ENCODE measurements at regions not wholly inside any gene's neighbourhood (a gene's known extent, or its start where the extent isn't known, plus 50 kb on each side); places are given as distances from the start of the nearest gene placed in this dataset.
A peak's percentile ranks its signal among the peaks of the same experiment; 100 is the strongest.

- Histone ChIP-seq H3K18ac (ENCODE audit: low read length) (no peak overlapping the region), H2AK5ac (ENCODE audit: low read length) (no peak overlapping the region), H3K79me2 (ENCODE audit: control insufficient read depth, insufficient read depth, low read length) (no peaks in the 10 kb centered on the region), H3K4me2 (ENCODE audit: low read length) (no peak overlapping the region), H3K27ac (ENCODE audit: low read depth, low read length) (no peak overlapping the region), H2BK5ac (ENCODE audit: low read length) (no peak overlapping the region), H4K8ac (ENCODE audit: low read depth, low read length) (no peak overlapping the region), H4K5ac (ENCODE audit: low read length) (no peak overlapping the region), H2BK120ac (ENCODE audit: low read depth, low read length) (no peak overlapping the region), H3K56ac (ENCODE audit: low read length) (no peak overlapping the region), H3K23ac (ENCODE audit: low read length) (no peak overlapping the region), H2BK15ac (replicated peaks; ENCODE audit: low read depth) (no peak overlapping the region), H3K79me1 (ENCODE audit: low read length) (no peaks in the 10 kb centered on the region), H3K4me3 (ENCODE audit: low read length) (no peak overlapping the region), H3K4ac (ENCODE audit: low read depth, low read length) (no peak overlapping the region), H3K27me3 (ENCODE audit: insufficient read depth, low read length, poor library complexity) (no peaks in the 10 kb centered on the region), H3K4me1 (ENCODE audit: control insufficient read depth, low read depth, low read length) (peaks cover 17% of the 10 kb centered on the region), H3K9ac (ENCODE audit: low read length) (no peak overlapping the region), H3K36me3 (ENCODE audit: control insufficient read depth, insufficient read depth, low read length) (no peaks in the 10 kb centered on the region)
- no CpG with 5 or more reads among the region's 6 CpGs for WGBS (ENCODE audit: extremely low coverage, insufficient coverage, low lambda C conversion rate)
- DNase-seq: no peak
Measured at GRCh38 chr11:129313541-129314297, 61.9 kb upstream of the BARX2 start.

- peak overlapping the region; percentile 18 for H3K56ac ChIP-seq (ENCODE audit: low read length)
Measured at GRCh38 chr11:129312730-129313503, 62.7 kb upstream of the BARX2 start.

GRCh38 chr11:129308241-129308865, 67.3 kb upstream of the BARX2 start:
- Histone ChIP-seq H2AK5ac (ENCODE audit: low read length) (no peak overlapping the region), H3K79me2 (ENCODE audit: control insufficient read depth, insufficient read depth, low read length) (no peaks in the 10 kb centered on the region), H3K9ac (ENCODE audit: low read length) (no peak overlapping the region), H3K56ac (ENCODE audit: low read length) (no peak overlapping the region), H3K27me3 (ENCODE audit: insufficient read depth, low read length, poor library complexity) (no peaks in the 10 kb centered on the region), H3K4me1 (ENCODE audit: control insufficient read depth, low read depth, low read length) (peaks cover 11% of the 10 kb centered on the region), H4K8ac (ENCODE audit: low read depth, low read length) (no peak overlapping the region), H3K79me1 (ENCODE audit: low read length) (no peaks in the 10 kb centered on the region), H3K4me3 (ENCODE audit: low read length) (no peak overlapping the region), H3K4ac (ENCODE audit: low read depth, low read length) (no peak overlapping the region), H3K4me2 (ENCODE audit: low read length) (no peak overlapping the region), H3K27ac (ENCODE audit: low read depth, low read length) (no peak overlapping the region), H3K36me3 (ENCODE audit: control insufficient read depth, insufficient read depth, low read length) (no peaks in the 10 kb centered on the region), H3K18ac (ENCODE audit: low read length) (no peak overlapping the region), H3K23ac (ENCODE audit: low read length) (no peak overlapping the region), H4K5ac (ENCODE audit: low read length) (no peak overlapping the region), H2BK120ac (ENCODE audit: low read depth, low read length) (no peak overlapping the region), H2BK5ac (ENCODE audit: low read length) (no peak overlapping the region), H2BK15ac (replicated peaks; ENCODE audit: low read depth) (no peak overlapping the region)
- DNase-seq: no peak
- WGBS (ENCODE audit: extremely low coverage, insufficient coverage, low lambda C conversion rate): no CpG with 5 or more reads among the region's 8 CpGs

More at GRCh38 chr11:129312730-129313503, 62.7 kb upstream of the BARX2 start:
- H3K9ac ChIP-seq (ENCODE audit: low read length): no peak overlapping the region
- no peak overlapping the region for H3K23ac ChIP-seq (ENCODE audit: low read length)
- no peak overlapping the region for H2BK15ac ChIP-seq (replicated peaks; ENCODE audit: low read depth)
- peak overlapping the region; percentile 33 for H2BK120ac ChIP-seq (ENCODE audit: low read depth, low read length)
- no peak overlapping the region for H2BK5ac ChIP-seq (ENCODE audit: low read length)
- H3K79me1 ChIP-seq (ENCODE audit: low read length): no peaks in the 10 kb centered on the region
- H4K5ac ChIP-seq (ENCODE audit: low read length): no peak overlapping the region
- H3K4me2 ChIP-seq (ENCODE audit: low read length): no peak overlapping the region
- H3K36me3 ChIP-seq (ENCODE audit: control insufficient read depth, insufficient read depth, low read length): no peaks in the 10 kb centered on the region
- H3K4me3 ChIP-seq (ENCODE audit: low read length): no peak overlapping the region
- no peak overlapping the region for H3K4ac ChIP-seq (ENCODE audit: low read depth, low read length)
- WGBS (ENCODE audit: extremely low coverage, insufficient coverage, low lambda C conversion rate): no CpG with 5 or more reads among the region's 25 CpGs
- no peak for DNase-seq
- H3K4me1 ChIP-seq (ENCODE audit: control insufficient read depth, low read depth, low read length): peaks cover 17% of the 10 kb centered on the region
- H2AK5ac ChIP-seq (ENCODE audit: low read length): no peak overlapping the region
- H3K27ac ChIP-seq (ENCODE audit: low read depth, low read length): no peak overlapping the region
- peak overlapping the region; percentile 13 for H3K18ac ChIP-seq (ENCODE audit: low read length)
- H3K27me3 ChIP-seq (ENCODE audit: insufficient read depth, low read length, poor library complexity): no peaks in the 10 kb centered on the region
- H3K79me2 ChIP-seq (ENCODE audit: control insufficient read depth, insufficient read depth, low read length): no peaks in the 10 kb centered on the region
- H4K8ac ChIP-seq (ENCODE audit: low read depth, low read length): no peak overlapping the region

GRCh38 chr11:129307162-129307561, 68.5 kb upstream of the BARX2 start:
- Histone ChIP-seq H3K27ac (ENCODE audit: low read depth, low read length) (no peak overlapping the region), H2BK120ac (ENCODE audit: low read depth, low read length) (no peak overlapping the region), H3K79me1 (ENCODE audit: low read length) (no peaks in the 10 kb centered on the region), H3K23ac (ENCODE audit: low read length) (no peak overlapping the region), H3K79me2 (ENCODE audit: control insufficient read depth, insufficient read depth, low read length) (no peaks in the 10 kb centered on the region), H3K27me3 (ENCODE audit: insufficient read depth, low read length, poor library complexity) (no peaks in the 10 kb centered on the region), H3K4me2 (ENCODE audit: low read length) (no peak overlapping the region), H3K4me1 (ENCODE audit: control insufficient read depth, low read depth, low read length) (peaks cover 1% of the 10 kb centered on the region), H4K5ac (ENCODE audit: low read length) (no peak overlapping the region), H3K56ac (ENCODE audit: low read length) (no peak overlapping the region), H2AK5ac (ENCODE audit: low read length) (no peak overlapping the region), H3K4ac (ENCODE audit: low read depth, low read length) (no peak overlapping the region), H3K4me3 (ENCODE audit: low read length) (no peak overlapping the region), H3K9ac (ENCODE audit: low read length) (no peak overlapping the region), H2BK5ac (ENCODE audit: low read length) (no peak overlapping the region), H3K36me3 (ENCODE audit: control insufficient read depth, insufficient read depth, low read length) (no peaks in the 10 kb centered on the region), H3K18ac (ENCODE audit: low read length) (no peak overlapping the region), H4K8ac (ENCODE audit: low read depth, low read length) (no peak overlapping the region), H2BK15ac (replicated peaks; ENCODE audit: low read depth) (no peak overlapping the region)
- DNase-seq: no peak
- WGBS (ENCODE audit: extremely low coverage, insufficient coverage, low lambda C conversion rate): no CpG with 5 or more reads among the region's 3 CpGs

GRCh38 chr11:129302386-129303101, 73.1 kb upstream of the BARX2 start:
- no CpG with 5 or more reads among the region's 6 CpGs for WGBS (ENCODE audit: extremely low coverage, insufficient coverage, low lambda C conversion rate)
- H3K36me3 ChIP-seq (ENCODE audit: control insufficient read depth, insufficient read depth, low read length): no peaks in the 10 kb centered on the region
- no peak overlapping the region for H2BK120ac ChIP-seq (ENCODE audit: low read depth, low read length)
- no peak overlapping the region for H3K4me3 ChIP-seq (ENCODE audit: low read length)
- H2BK5ac ChIP-seq (ENCODE audit: low read length): no peak overlapping the region
- H3K9ac ChIP-seq (ENCODE audit: low read length): no peak overlapping the region
- H2BK15ac ChIP-seq (replicated peaks; ENCODE audit: low read depth): no peak overlapping the region
- H3K23ac ChIP-seq (ENCODE audit: low read length): no peak overlapping the region
- H4K8ac ChIP-seq (ENCODE audit: low read depth, low read length): no peak overlapping the region
- no peak overlapping the region for H3K4me2 ChIP-seq (ENCODE audit: low read length)
- H3K4me1 ChIP-seq (ENCODE audit: control insufficient read depth, low read depth, low read length): no peaks in the 10 kb centered on the region
- no peaks in the 10 kb centered on the region for H3K27me3 ChIP-seq (ENCODE audit: insufficient read depth, low read length, poor library complexity)
- DNase-seq: no peak
- no peak overlapping the region for H3K27ac ChIP-seq (ENCODE audit: low read depth, low read length)
- no peak overlapping the region for H4K5ac ChIP-seq (ENCODE audit: low read length)
- H2AK5ac ChIP-seq (ENCODE audit: low read length): no peak overlapping the region
- H3K79me1 ChIP-seq (ENCODE audit: low read length): no peaks in the 10 kb centered on the region
- H3K56ac ChIP-seq (ENCODE audit: low read length): no peak overlapping the region
- no peaks in the 10 kb centered on the region for H3K79me2 ChIP-seq (ENCODE audit: control insufficient read depth, insufficient read depth, low read length)
- H3K18ac ChIP-seq (ENCODE audit: low read length): no peak overlapping the region
- no peak overlapping the region for H3K4ac ChIP-seq (ENCODE audit: low read depth, low read length)

All from mesendoderm (in vitro differentiated cells).